OCI-LY7 (cell line): ENCODE measurements at regions not wholly inside any gene's neighbourhood (a gene's known extent, or its start where the extent isn't known, plus 50 kb on each side); places are given as distances from the start of the nearest gene placed in this dataset.

Experiments
- BruUV-seq: library from RNA; stranded (reverse); fragments of 400-500 nt; replicated peaks from 2 replicates; lab custom pipeline; 2021; lab: Mats Ljungman, UMichigan
- CTCF ChIA-PET: fragments of 300-600 bp; sonication (Branson Sonifier 250); formaldehyde crosslinking; loops from one replicate; lab custom pipeline; 2022; ENCODE audit warnings: antibody characterized with exemption; ENCODE audit not compliant: unreplicated experiment; lab: Charles Lee
- POLR2A ChIA-PET: fragments of 300-600 bp; sonication (Branson Sonifier 250); formaldehyde crosslinking; loops from one replicate; lab custom pipeline; 2022; ENCODE audit warnings: antibody characterized with exemption; lab: Charles Lee
- DNase-seq: peaks from one replicate; pipeline ENCODE4 v3.0.0-alpha.2; 2015; ENCODE audit warnings: low spot score
- H2AFZ ChIP-seq: fragments of 200-600 bp; sonication (generic), shearing (Covaris generic); 2 replicates; pipeline ENCODE4 v1.6.1; 2014; ENCODE audit warnings: mild to moderate bottlenecking, antibody characterized with exemption, low read length, moderate library complexity
- H3K27ac ChIP-seq: fragments of 200-600 bp; sonication (generic); 2 replicates; pipeline ENCODE4 v1.5.1; 2014; ENCODE audit warnings: mixed run types, low read depth, mild to moderate bottlenecking, moderate library complexity, low read length, inconsistent platforms; ENCODE audit not compliant: poor library complexity, severe bottlenecking
- H3K36me3 ChIP-seq: fragments of 200-600 bp; sonication (generic); 2 replicates; pipeline ENCODE4 v1.6.1; 2014; ENCODE audit warnings: mild to moderate bottlenecking, antibody characterized with exemption, low read length, moderate library complexity, mixed read lengths; ENCODE audit not compliant: insufficient read depth
- H3K4me1 ChIP-seq: fragments of 200-600 bp; sonication (generic); 2 replicates; pipeline ENCODE4 v1.5.1; 2014; ENCODE audit warnings: mild to moderate bottlenecking, low read length; ENCODE audit not compliant: insufficient read depth, poor library complexity, severe bottlenecking
- H3K4me2 ChIP-seq: fragments of 200-600 bp; sonication (generic); 2 replicates; pipeline ENCODE4 v1.6.1; 2014; ENCODE audit warnings: mild to moderate bottlenecking, low read length
- H3K4me3 ChIP-seq: fragments of 200-600 bp; sonication (generic); 2 replicates; pipeline ENCODE4 v1.5.1; 2014; ENCODE audit warnings: mild to moderate bottlenecking, low read depth, low read length; ENCODE audit not compliant: poor library complexity, severe bottlenecking
- H3K79me2 ChIP-seq: fragments of 200-600 bp; sonication (generic); 2 replicates; pipeline ENCODE4 v1.6.1; 2016; ENCODE audit warnings: low read depth, mild to moderate bottlenecking, low read length, moderate library complexity, mixed read lengths; ENCODE audit not compliant: insufficient read depth
- H3K9me2 ChIP-seq: fragments of 200-600 bp; sonication (generic); 2 replicates; pipeline ENCODE4 v1.6.1; 2016; ENCODE audit warnings: mild to moderate bottlenecking, low read length, mixed read lengths; ENCODE audit not compliant: insufficient read depth
- H3K9me3 ChIP-seq: fragments of 200-600 bp; sonication (generic); 2 replicates; pipeline ENCODE4 v1.6.1; 2014; ENCODE audit warnings: mild to moderate bottlenecking, mixed run types, low read length, mixed read lengths
- H4K20me1 ChIP-seq: fragments of 200-600 bp; sonication (generic); 2 replicates; pipeline ENCODE4 v1.6.1; 2014; ENCODE audit warnings: mild to moderate bottlenecking, antibody characterized with exemption, low read length, moderate library complexity, mixed read lengths; ENCODE audit not compliant: insufficient read depth
- EZH2phosphoT487 ChIP-seq: fragments of 200-600 bp; sonication (generic); IDR thresholded peaks from 2 replicates; pipeline ENCODE4 v1.6.1; 2018; ENCODE audit warnings: low read depth, borderline replicate concordance, mild to moderate bottlenecking, mixed run types, antibody characterized with exemption, low read length, moderate library complexity, mixed read lengths
- intact Hi-C: fragments of 100-400 bp; cut with micrococcal nuclease; formaldehyde crosslinking; loops from one replicate; pipeline ENCODE4 v1.10.0; 2022; ENCODE audit not compliant: unreplicated experiment
- TF ChIP-seq, protein P1 (sequence below): fragments of 200-600 bp; sonication (generic); conservative IDR thresholded peaks from 2 replicates; pipeline ENCODE4 v1.5.1; 2014; ENCODE audit warnings: mild to moderate bottlenecking, antibody characterized with exemption, low read length, moderate library complexity, mixed read lengths

DNA sequence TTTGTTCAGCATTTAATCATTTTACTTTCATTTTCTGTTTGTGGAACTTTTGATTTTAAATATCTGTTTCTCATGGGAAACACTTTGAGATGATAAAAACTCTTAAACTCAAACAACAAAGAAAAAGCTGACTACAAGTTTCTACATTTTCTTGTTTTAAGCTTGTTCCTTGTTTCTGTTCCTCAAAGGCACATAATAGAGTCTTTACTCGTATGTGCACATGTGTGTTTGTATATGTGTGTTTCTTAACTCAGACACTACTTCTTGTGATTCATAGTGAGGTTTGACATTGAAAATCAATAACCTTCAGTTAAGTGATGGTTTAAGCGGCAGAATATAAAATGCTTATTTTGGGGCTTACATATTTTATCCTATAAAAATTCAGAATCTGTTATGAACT lies 786.7 kb upstream of the EPHA6 start:
- Histone ChIP-seq H3K4me1 (no peaks in the 10 kb centered on the region), H3K9me2 (no peaks in the 10 kb centered on the region), H4K20me1 (no peaks in the 10 kb centered on the region), H3K36me3 (no peaks in the 10 kb centered on the region), H3K9me3 (no peaks in the 10 kb centered on the region), H3K79me2 (no peaks in the 10 kb centered on the region), H3K4me3 (no peak overlapping the region), H3K4me2 (no peak overlapping the region), H2AFZ (no peak overlapping the region), H3K27ac (no peak overlapping the region)
- POLR2A ChIA-PET = no interaction called here
- CTCF ChIA-PET = no interaction called here
- BruUV-seq = no TSS peak
- intact Hi-C loops = no loop called here
- DNase-seq = no peak
- no peak for TF ChIP-seq EZH2phosphoT487
- TF ChIP-seq, protein P1, sequence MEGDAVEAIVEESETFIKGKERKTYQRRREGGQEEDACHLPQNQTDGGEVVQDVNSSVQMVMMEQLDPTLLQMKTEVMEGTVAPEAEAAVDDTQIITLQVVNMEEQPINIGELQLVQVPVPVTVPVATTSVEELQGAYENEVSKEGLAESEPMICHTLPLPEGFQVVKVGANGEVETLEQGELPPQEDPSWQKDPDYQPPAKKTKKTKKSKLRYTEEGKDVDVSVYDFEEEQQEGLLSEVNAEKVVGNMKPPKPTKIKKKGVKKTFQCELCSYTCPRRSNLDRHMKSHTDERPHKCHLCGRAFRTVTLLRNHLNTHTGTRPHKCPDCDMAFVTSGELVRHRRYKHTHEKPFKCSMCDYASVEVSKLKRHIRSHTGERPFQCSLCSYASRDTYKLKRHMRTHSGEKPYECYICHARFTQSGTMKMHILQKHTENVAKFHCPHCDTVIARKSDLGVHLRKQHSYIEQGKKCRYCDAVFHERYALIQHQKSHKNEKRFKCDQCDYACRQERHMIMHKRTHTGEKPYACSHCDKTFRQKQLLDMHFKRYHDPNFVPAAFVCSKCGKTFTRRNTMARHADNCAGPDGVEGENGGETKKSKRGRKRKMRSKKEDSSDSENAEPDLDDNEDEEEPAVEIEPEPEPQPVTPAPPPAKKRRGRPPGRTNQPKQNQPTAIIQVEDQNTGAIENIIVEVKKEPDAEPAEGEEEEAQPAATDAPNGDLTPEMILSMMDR = no peak

DNA sequence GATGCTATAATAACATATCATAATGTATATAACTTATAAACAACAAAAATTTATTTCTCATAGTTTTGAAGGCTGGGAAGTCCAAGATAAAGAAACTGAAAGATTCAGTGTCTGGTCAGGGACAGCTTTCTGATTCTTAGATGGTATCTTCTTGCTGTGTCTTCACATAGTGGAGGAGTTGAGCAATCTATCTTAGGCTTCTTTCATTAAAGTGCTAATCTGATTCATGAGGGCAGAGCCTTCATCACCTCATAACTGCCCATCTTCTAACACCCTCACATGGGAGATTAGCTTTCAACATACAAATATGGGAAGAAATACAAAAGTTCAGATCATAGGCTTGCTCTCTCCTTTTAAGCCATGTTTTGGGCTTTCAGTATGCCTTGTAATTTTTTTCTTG lies 774.8 kb upstream of the EPHA6 start:
- no peak for DNase-seq
- Histone ChIP-seq H3K79me2 (no peaks in the 10 kb centered on the region), H3K4me3 (no peak overlapping the region), H3K4me2 (no peak overlapping the region), H3K9me2 (no peaks in the 10 kb centered on the region), H3K9me3 (no peaks in the 10 kb centered on the region), H2AFZ (no peak overlapping the region), H3K4me1 (no peaks in the 10 kb centered on the region), H4K20me1 (no peaks in the 10 kb centered on the region), H3K27ac (no peak overlapping the region), H3K36me3 (no peaks in the 10 kb centered on the region)
- CTCF ChIA-PET = no interaction called here
- intact Hi-C loops = no loop called here
- BruUV-seq = no TSS peak
- POLR2A ChIA-PET = no interaction called here
- TF ChIP-seq, protein P1 = no peak
- no peak for TF ChIP-seq EZH2phosphoT487

DNA sequence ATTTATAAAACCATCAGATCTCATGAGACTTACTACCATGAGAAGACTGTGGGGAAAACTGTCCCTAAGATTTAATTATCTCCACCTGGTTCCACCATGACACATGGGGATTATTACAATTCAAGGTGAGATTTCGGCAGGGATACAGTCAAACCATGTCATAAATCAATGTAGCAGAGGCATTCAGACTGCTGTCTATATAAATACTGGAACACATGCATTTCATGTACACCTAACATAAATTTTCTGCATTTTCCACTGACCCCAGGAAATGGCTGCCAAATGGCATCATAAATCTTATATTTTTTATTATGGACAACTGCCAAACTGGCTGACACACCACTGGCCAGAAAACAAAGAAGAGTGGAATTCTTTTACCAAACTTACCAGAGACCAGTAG lies 755.1 kb upstream of the EPHA6 start:
- H3K4me2 ChIP-seq = no peak overlapping the region
- ChIA-PET POLR2A (no interaction called here), CTCF (no interaction called here)
- H3K79me2 ChIP-seq = no peaks in the 10 kb centered on the region
- H2AFZ ChIP-seq = no peak overlapping the region
- TF ChIP-seq, protein P1 = no peak
- no peak for TF ChIP-seq EZH2phosphoT487
- H3K4me3 ChIP-seq = no peak overlapping the region
- H3K9me3 ChIP-seq = no peaks in the 10 kb centered on the region
- no peaks in the 10 kb centered on the region for H4K20me1 ChIP-seq
- intact Hi-C loops = no loop called here
- H3K9me2 ChIP-seq = no peaks in the 10 kb centered on the region
- no peaks in the 10 kb centered on the region for H3K36me3 ChIP-seq
- no peak overlapping the region for H3K27ac ChIP-seq
- H3K4me1 ChIP-seq = no peaks in the 10 kb centered on the region
- DNase-seq = no peak
- BruUV-seq = no TSS peak
